ENCODE measurements at regions not wholly inside any gene's neighbourhood (a gene's known extent, or its start where the extent isn't known, plus 50 kb on each side); places are given as distances from the start of the nearest gene placed in this dataset.

GRCh38 chrX:13102636-13103035, 58.2 kb upstream of the FAM9C start:
- DNase-seq: no peak
- H3K27me3 Mint-ChIP-seq: no peaks in the 10 kb centered on the region
- intact Hi-C loops (cut with micrococcal nuclease): loop anchor here (1.0 kb wide), 1 partner anchor 8 kb away; no protein-coding TSS in a partner anchor
- H3K4me1 Mint-ChIP-seq: peaks cover 30 to 50% (median 39%) of the 10 kb centered on the region in 4 donors
- no peaks in the 10 kb centered on the region for H3K36me3 ChIP-seq (ENCODE audit: insufficient read depth, low read length)
- no peaks in the 10 kb centered on the region for H3K36me3 Mint-ChIP-seq
- peaks cover 53% of the 10 kb centered on the region for H3K4me1 ChIP-seq (ENCODE audit: insufficient read depth, low read length)
- no peak overlapping the region for H3K4me3 ChIP-seq (ENCODE audit: low read length in 2 of 2)
- H3K9me3 ChIP-seq (ENCODE audit: control insufficient read depth in 1 of 2, low read length in 2 of 2): no peaks in the 10 kb centered on the region
- peak overlapping the region; percentile 33 to 87 (median 42) for H3K27ac Mint-ChIP-seq
- CTCF ChIA-PET (ENCODE audit: partially characterized antibody): interaction anchor here (1.6 to 13.7 kb wide), 2 partner anchors 155 to 385 kb away, joined by 4 to 210 read pairs; no protein-coding TSS in a partner anchor
- POLR2A ChIA-PET (ENCODE audit: partially characterized antibody): interaction anchor here (0.6 to 32.7 kb wide), 4 partner anchors 10 to 125 kb away, joined by 3 to 1769 read pairs (median 6); partner anchors contain the start of gene TMSB4X
- peaks cover 0 to 4% (median 0%) of the 10 kb centered on the region in 8 donors for H3K9me3 Mint-ChIP-seq
- no peaks in the 10 kb centered on the region for H3K27me3 ChIP-seq (ENCODE audit: insufficient read depth, low read length)
- peak overlapping the region in 3 of 8 donors; percentile 11 to 29 (median 25) for H3K4me3 Mint-ChIP-seq
- H3K27ac ChIP-seq (ENCODE audit: low read depth, low read length): no peak overlapping the region

DNA sequence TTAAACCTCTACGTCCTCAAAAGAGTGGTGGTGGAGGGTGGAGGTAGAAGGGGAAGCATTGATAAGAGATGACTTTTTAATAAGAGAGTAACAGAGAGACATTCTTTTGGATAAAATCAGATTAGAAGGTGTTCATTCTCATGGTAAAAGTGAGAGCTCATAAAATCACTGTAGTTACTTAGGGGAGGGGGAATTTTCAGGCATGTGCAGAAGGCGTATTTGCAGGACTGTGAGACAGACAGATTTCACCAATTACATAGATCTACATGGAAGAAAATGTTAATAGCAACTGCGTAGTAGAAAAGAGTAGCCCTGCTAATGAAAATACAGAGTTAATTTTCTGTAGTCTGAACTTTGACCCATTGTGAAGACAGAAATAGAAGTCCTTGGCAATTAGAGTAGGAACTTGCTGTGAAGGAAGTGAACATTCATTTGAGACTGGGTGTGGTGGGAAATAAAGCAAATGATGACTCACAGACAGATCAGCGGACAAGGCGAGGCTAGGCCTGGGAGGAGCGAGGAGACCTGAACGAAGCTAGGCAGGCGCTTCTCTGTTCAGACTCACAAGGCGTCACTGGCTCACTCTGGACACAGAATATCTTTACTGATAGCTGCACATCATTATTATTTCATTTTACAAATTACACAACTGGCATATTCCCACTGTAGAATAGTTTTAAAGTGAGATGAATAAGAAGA, 57.2 kb upstream of the FAM9C start:
- H3K36me3 Mint-ChIP-seq: no peaks in the 10 kb centered on the region
- Histone ChIP-seq H3K27me3 (ENCODE audit: insufficient read depth, low read length) (no peaks in the 10 kb centered on the region), H3K9me3 (ENCODE audit: control insufficient read depth in 1 of 2, low read length in 2 of 2) (no peaks in the 10 kb centered on the region), H3K4me3 (ENCODE audit: low read length in 2 of 2) (no peak overlapping the region), H3K27ac (ENCODE audit: low read depth, low read length) (peak overlapping the region; percentile 15), H3K36me3 (ENCODE audit: insufficient read depth, low read length) (no peaks in the 10 kb centered on the region), H3K4me1 (ENCODE audit: insufficient read depth, low read length) (peaks cover 63% of the 10 kb centered on the region)
- H3K4me1 Mint-ChIP-seq: peaks cover 35 to 55% (median 46%) of the 10 kb centered on the region in 4 donors
- peaks cover 0 to 4% (median 0%) of the 10 kb centered on the region in 8 donors for H3K9me3 Mint-ChIP-seq
- ChIA-PET CTCF (ENCODE audit: partially characterized antibody) (interaction anchor here (1.1 to 13.7 kb wide), 3 partner anchors 9 to 386 kb away, joined by 4 to 210 read pairs (median 5); no protein-coding TSS in a partner anchor), POLR2A (ENCODE audit: partially characterized antibody) (interaction anchor here (0.6 to 32.7 kb wide), 11 partner anchors 9 to 155 kb away, joined by 3 to 1769 read pairs (median 3); partner anchors contain the start of gene TMSB4X)
- peak overlapping the region in 7 of 8 donors; percentile 1 to 68 (median 36) for H3K4me3 Mint-ChIP-seq
- H3K27me3 Mint-ChIP-seq: no peaks in the 10 kb centered on the region
- peak in 4 of 5 donors; percentile 43 to 72 (median 52) for DNase-seq
- H3K27ac Mint-ChIP-seq: peak overlapping the region; percentile 41 to 85 (median 83)
- intact Hi-C loops (cut with micrococcal nuclease): loop anchor here (1.0 kb wide), 1 partner anchor 7 kb away; no protein-coding TSS in a partner anchor

DNA sequence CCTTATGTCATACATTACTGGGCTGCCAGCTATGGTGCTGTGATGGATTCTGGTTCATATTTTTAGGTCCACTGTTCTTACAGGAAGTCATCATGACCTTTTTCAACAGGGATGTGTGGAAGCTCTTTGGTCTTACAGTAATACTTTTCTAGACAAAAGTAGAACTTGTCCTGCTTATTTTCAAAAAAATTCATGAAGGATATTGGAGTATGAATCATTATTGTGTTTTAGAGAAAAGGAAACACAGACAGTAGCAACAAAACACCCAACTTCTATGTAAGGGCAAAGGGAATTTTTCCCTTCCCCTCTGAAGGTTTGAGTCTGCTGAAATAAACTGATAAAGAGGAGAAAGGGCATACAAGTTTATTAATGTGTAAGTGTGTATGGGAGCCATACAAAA, 54.7 kb upstream of the FAM9C start:
- Mint-ChIP-seq H3K36me3 (no peaks in the 10 kb centered on the region), H3K9me3 (peaks cover 0 to 4% (median 0%) of the 10 kb centered on the region in 8 donors), H3K27ac (peak overlapping the region; percentile 4 to 92 (median 44)), H3K4me1 (peaks cover 47 to 78% (median 61%) of the 10 kb centered on the region in 4 donors), H3K4me3 (peak overlapping the region in 1 of 8 donors; percentile 11), H3K27me3 (no peaks in the 10 kb centered on the region)
- Histone ChIP-seq H3K27me3 (ENCODE audit: insufficient read depth, low read length) (no peaks in the 10 kb centered on the region), H3K27ac (ENCODE audit: low read depth, low read length) (no peak overlapping the region), H3K9me3 (ENCODE audit: control insufficient read depth in 1 of 2, low read length in 2 of 2) (no peaks in the 10 kb centered on the region), H3K36me3 (ENCODE audit: insufficient read depth, low read length) (no peaks in the 10 kb centered on the region), H3K4me3 (ENCODE audit: low read length in 2 of 2) (no peak overlapping the region), H3K4me1 (ENCODE audit: insufficient read depth, low read length) (peaks cover 88% of the 10 kb centered on the region)
- DNase-seq: no peak
- POLR2A ChIA-PET (ENCODE audit: partially characterized antibody): interaction anchor here (1.4 to 32.7 kb wide), 2 partner anchors 18 to 122 kb away, joined by 3 to 1769 read pairs; partner anchors contain the start of gene TMSB4X
- intact Hi-C loops (cut with micrococcal nuclease): loop anchor here (10.0 kb wide), 2 partner anchors 246 to 304 kb away; partner anchors contain the start of gene PRPS2
- CTCF ChIA-PET (ENCODE audit: partially characterized antibody): interaction anchor here (2.0 to 13.7 kb wide), 2 partner anchors 151 to 389 kb away, joined by 7 to 210 read pairs; no protein-coding TSS in a partner anchor

GRCh38 chrX:13096728-13097127, 52.3 kb upstream of the FAM9C start:
- no peaks in the 10 kb centered on the region for H3K9me3 ChIP-seq (ENCODE audit: control insufficient read depth in 1 of 2, low read length in 2 of 2)
- Mint-ChIP-seq H3K27ac (peak overlapping the region; percentile 76 to 91 (median 84)), H3K4me3 (peak overlapping the region in 6 of 8 donors; percentile 34 to 75 (median 64)), H3K4me1 (peaks cover 54 to 88% (median 71%) of the 10 kb centered on the region in 4 donors), H3K36me3 (no peaks in the 10 kb centered on the region), H3K27me3 (no peaks in the 10 kb centered on the region), H3K9me3 (peaks cover 0 to 2% (median 0%) of the 10 kb centered on the region in 8 donors)
- no peak overlapping the region for H3K4me3 ChIP-seq (ENCODE audit: low read length in 2 of 2)
- CTCF ChIA-PET (ENCODE audit: partially characterized antibody): interaction anchor here (6.4 to 13.7 kb wide), 2 partner anchors 149 to 392 kb away, joined by 65 to 210 read pairs; no protein-coding TSS in a partner anchor
- H3K27ac ChIP-seq (ENCODE audit: low read depth, low read length): no peak overlapping the region
- no peaks in the 10 kb centered on the region for H3K27me3 ChIP-seq (ENCODE audit: insufficient read depth, low read length)
- no peak for DNase-seq
- intact Hi-C loops (cut with micrococcal nuclease): loop anchor here (10.0 kb wide), 2 partner anchors 248 to 302 kb away; partner anchors contain the start of gene PRPS2
- peaks cover 94% of the 10 kb centered on the region for H3K4me1 ChIP-seq (ENCODE audit: insufficient read depth, low read length)
- H3K36me3 ChIP-seq (ENCODE audit: insufficient read depth, low read length): no peaks in the 10 kb centered on the region
- POLR2A ChIA-PET (ENCODE audit: partially characterized antibody): interaction anchor here (32.7 kb wide), 1 partner anchor 119 kb away, joined by 1769 read pairs; the partner anchor contains the start of gene TMSB4X

- H3K36me3 Mint-ChIP-seq: no peaks in the 10 kb centered on the region
- H3K27me3 ChIP-seq (ENCODE audit: insufficient read depth, low read length): no peaks in the 10 kb centered on the region
- H3K4me3 ChIP-seq (ENCODE audit: low read length in 2 of 2): no peak overlapping the region
- CTCF ChIA-PET (ENCODE audit: partially characterized antibody): interaction anchor here (1.3 to 13.7 kb wide), 4 partner anchors 110 to 394 kb away, joined by 3 to 210 read pairs (median 34); no protein-coding TSS in a partner anchor
- H3K4me3 Mint-ChIP-seq: peak overlapping the region; percentile 2 to 75 (median 56)
- peak overlapping the region; percentile 88 to 96 (median 95) for H3K27ac Mint-ChIP-seq
- H3K4me1 ChIP-seq (ENCODE audit: insufficient read depth, low read length): peaks cover 94% of the 10 kb centered on the region
- no peak for DNase-seq
- H3K27me3 Mint-ChIP-seq: no peaks in the 10 kb centered on the region
- H3K4me1 Mint-ChIP-seq: peaks cover 52 to 92% (median 75%) of the 10 kb centered on the region in 4 donors
- peaks cover 0 to 2% (median 0%) of the 10 kb centered on the region in 8 donors for H3K9me3 Mint-ChIP-seq
- POLR2A ChIA-PET (ENCODE audit: partially characterized antibody): interaction anchor here (0.7 to 32.7 kb wide), 9 partner anchors 8 to 396 kb away, joined by 3 to 1769 read pairs (median 3); partner anchors contain the start of gene TMSB4X
- H3K9me3 ChIP-seq (ENCODE audit: control insufficient read depth in 1 of 2, low read length in 2 of 2): no peaks in the 10 kb centered on the region
- peak overlapping the region; percentile 94 for H3K27ac ChIP-seq (ENCODE audit: low read depth, low read length)
- intact Hi-C loops (cut with micrococcal nuclease): loop anchor here (1.0 to 10.0 kb wide), 4 partner anchors 7 to 557 kb away; partner anchors contain the start of genes PRPS2 and TCEANC
- no peaks in the 10 kb centered on the region for H3K36me3 ChIP-seq (ENCODE audit: insufficient read depth, low read length)
These were observed 50.5 kb upstream of the FAM9C start for GRCh38 chrX:13094828-13095341.

DNA sequence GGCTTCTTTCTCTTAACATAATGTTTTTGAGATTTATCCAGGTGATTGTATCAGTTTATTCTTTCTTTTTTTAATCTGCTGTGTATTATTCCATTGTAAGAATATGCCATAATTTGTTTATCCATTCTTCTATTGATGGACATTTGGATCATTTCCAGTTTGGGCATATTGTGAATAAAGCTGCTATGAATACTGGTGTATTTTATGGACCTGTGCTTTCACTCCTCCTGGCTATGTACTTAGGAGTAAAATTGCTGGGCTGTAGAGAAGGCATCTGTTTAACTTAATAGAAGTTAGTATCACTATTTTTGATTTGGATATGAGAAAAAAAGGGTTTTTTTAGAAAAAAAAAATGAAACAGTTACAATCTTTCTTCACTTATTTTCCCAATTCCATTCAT, 50.0 kb upstream of the FAM9C start:
- CTCF ChIA-PET (ENCODE audit: partially characterized antibody): interaction anchor here (1.3 to 13.7 kb wide), 4 partner anchors 109 to 394 kb away, joined by 3 to 210 read pairs (median 118); partner anchors contain the start of gene TMSB4X

More for the DNA sequence above, 50.0 kb upstream of the FAM9C start:
- Mint-ChIP-seq H3K4me3 (peak overlapping the region; percentile 31 to 85 (median 72)), H3K27ac (peak overlapping the region; percentile 88 to 96 (median 95)), H3K27me3 (no peaks in the 10 kb centered on the region), H3K4me1 (peaks cover 52 to 91% (median 75%) of the 10 kb centered on the region in 4 donors), H3K36me3 (no peaks in the 10 kb centered on the region), H3K9me3 (peaks cover 0 to 2% (median 0%) of the 10 kb centered on the region in 8 donors)
- intact Hi-C loops (cut with micrococcal nuclease): loop anchor here (1.0 to 10.0 kb wide), 4 partner anchors 8 to 558 kb away; partner anchors contain the start of genes PRPS2 and TCEANC
- H3K9me3 ChIP-seq (ENCODE audit: control insufficient read depth in 1 of 2, low read length in 2 of 2): no peaks in the 10 kb centered on the region
- H3K36me3 ChIP-seq (ENCODE audit: insufficient read depth, low read length): no peaks in the 10 kb centered on the region
- POLR2A ChIA-PET (ENCODE audit: partially characterized antibody): interaction anchor here (0.7 to 32.7 kb wide), 5 partner anchors 43 to 394 kb away, joined by 3 to 1769 read pairs (median 4); partner anchors contain the start of gene TMSB4X
- no peak for DNase-seq
- H3K27me3 ChIP-seq (ENCODE audit: insufficient read depth, low read length): no peaks in the 10 kb centered on the region
- H3K27ac ChIP-seq (ENCODE audit: low read depth, low read length): peak overlapping the region; percentile 94
- no peak overlapping the region for H3K4me3 ChIP-seq (ENCODE audit: low read length in 2 of 2)
- H3K4me1 ChIP-seq (ENCODE audit: insufficient read depth, low read length): peaks cover 94% of the 10 kb centered on the region

Measured in CD4-positive, alpha-beta memory T cell (primary cell).